ENCODE measurements at regions not wholly inside any gene's neighbourhood (a gene's known extent, or its start where the extent isn't known, plus 50 kb on each side); places are given as distances from the start of the nearest gene placed in this dataset.

GRCh38 chr2:217362286-217362685 lies 502.4 kb upstream of the TNP1 start:
- TF ChIP-seq EZH2 (IDR thresholded peaks at IDR 0.05; ENCODE audit: borderline replicate concordance, low read depth, low read length, poor library complexity, severe bottlenecking) (no peak), CTCF (conservative IDR thresholded peaks at IDR 0.05; ENCODE audit: low read depth, low read length) (no peak)
